ENCODE measurements at regions not wholly inside any gene's neighbourhood (a gene's known extent, or its start where the extent isn't known, plus 50 kb on each side); places are given as distances from the start of the nearest gene placed in this dataset.

GRCh38 chr6:85892346-85892745 lies 249.7 kb upstream of the SYNCRIP start:
- no peak for DNase-seq
- H3K4me3 ChIP-seq (ENCODE audit: low read length), result no peak overlapping the region
- H3K9me3 ChIP-seq (ENCODE audit: control insufficient read depth, low read depth, low read length), result no peaks in the 10 kb centered on the region
- WGBS (ENCODE audit: insufficient coverage, low lambda C conversion rate), result no CpG with 5 or more reads among the region's 3 CpGs
- no peaks in the 10 kb centered on the region for H3K27me3 ChIP-seq (ENCODE audit: control insufficient read depth, insufficient read depth, low read length)
- no peaks in the 10 kb centered on the region for H3K4me1 ChIP-seq (ENCODE audit: control insufficient read depth, insufficient read depth, low read length)
- no peaks in the 10 kb centered on the region for H3K36me3 ChIP-seq (ENCODE audit: control insufficient read depth, insufficient read depth, low read length)
- H3K27ac ChIP-seq (ENCODE audit: low read length), result no peak overlapping the region

- Histone ChIP-seq H3K27ac (ENCODE audit: low read length) (no peak overlapping the region), H3K4me1 (ENCODE audit: control insufficient read depth, insufficient read depth, low read length) (no peaks in the 10 kb centered on the region), H3K27me3 (ENCODE audit: control insufficient read depth, insufficient read depth, low read length) (no peaks in the 10 kb centered on the region), H3K36me3 (ENCODE audit: control insufficient read depth, insufficient read depth, low read length) (no peaks in the 10 kb centered on the region), H3K9me3 (ENCODE audit: control insufficient read depth, low read depth, low read length) (no peaks in the 10 kb centered on the region), H3K4me3 (ENCODE audit: low read length) (no peak overlapping the region)
- no peak for DNase-seq
Measured at GRCh38 chr6:85887461-85887860, 244.8 kb upstream of the SYNCRIP start.

GRCh38 chr6:85868685-85869084 lies 226.0 kb upstream of the SYNCRIP start:
- DNase-seq, result no peak
- Histone ChIP-seq H3K4me3 (ENCODE audit: low read length) (no peak overlapping the region), H3K4me1 (ENCODE audit: control insufficient read depth, insufficient read depth, low read length) (peaks cover 5% of the 10 kb centered on the region), H3K27ac (ENCODE audit: low read length) (no peak overlapping the region), H3K36me3 (ENCODE audit: control insufficient read depth, insufficient read depth, low read length) (no peaks in the 10 kb centered on the region), H3K27me3 (ENCODE audit: control insufficient read depth, insufficient read depth, low read length) (no peaks in the 10 kb centered on the region), H3K9me3 (ENCODE audit: control insufficient read depth, low read depth, low read length) (no peaks in the 10 kb centered on the region)
- no CpG with 5 or more reads among the region's 5 CpGs for WGBS (ENCODE audit: insufficient coverage, low lambda C conversion rate)

- H3K9me3 ChIP-seq (ENCODE audit: control insufficient read depth, low read depth, low read length), result no peaks in the 10 kb centered on the region
- H3K4me1 ChIP-seq (ENCODE audit: control insufficient read depth, insufficient read depth, low read length), result peaks cover 5% of the 10 kb centered on the region
- no peaks in the 10 kb centered on the region for H3K36me3 ChIP-seq (ENCODE audit: control insufficient read depth, insufficient read depth, low read length)
- H3K4me3 ChIP-seq (ENCODE audit: low read length), result no peak overlapping the region
- H3K27ac ChIP-seq (ENCODE audit: low read length), result no peak overlapping the region
- H3K27me3 ChIP-seq (ENCODE audit: control insufficient read depth, insufficient read depth, low read length), result no peaks in the 10 kb centered on the region
- DNase-seq, result no peak
Measured at GRCh38 chr6:85867595-85867994, 224.9 kb upstream of the SYNCRIP start.

GRCh38 chr6:85866758-85867401 lies 224.2 kb upstream of the SYNCRIP start:
- Histone ChIP-seq H3K9me3 (ENCODE audit: control insufficient read depth, low read depth, low read length) (no peaks in the 10 kb centered on the region), H3K36me3 (ENCODE audit: control insufficient read depth, insufficient read depth, low read length) (no peaks in the 10 kb centered on the region), H3K4me1 (ENCODE audit: control insufficient read depth, insufficient read depth, low read length) (peaks cover 5% of the 10 kb centered on the region), H3K27ac (ENCODE audit: low read length) (no peak overlapping the region), H3K4me3 (ENCODE audit: low read length) (no peak overlapping the region), H3K27me3 (ENCODE audit: control insufficient read depth, insufficient read depth, low read length) (no peaks in the 10 kb centered on the region)
- no peak for DNase-seq
- no CpG with 5 or more reads among the region's 10 CpGs for WGBS (ENCODE audit: insufficient coverage, low lambda C conversion rate)

- Histone ChIP-seq H3K4me1 (ENCODE audit: control insufficient read depth, insufficient read depth, low read length) (peaks cover 5% of the 10 kb centered on the region), H3K36me3 (ENCODE audit: control insufficient read depth, insufficient read depth, low read length) (no peaks in the 10 kb centered on the region), H3K4me3 (ENCODE audit: low read length) (no peak overlapping the region), H3K27ac (ENCODE audit: low read length) (no peak overlapping the region), H3K9me3 (ENCODE audit: control insufficient read depth, low read depth, low read length) (no peaks in the 10 kb centered on the region), H3K27me3 (ENCODE audit: control insufficient read depth, insufficient read depth, low read length) (no peaks in the 10 kb centered on the region)
- DNase-seq, result peak in 1 of 2 donors; percentile 15
- WGBS (ENCODE audit: insufficient coverage, low lambda C conversion rate), result 57% methylated on average over 3 of the region's 5 CpGs
Measured at GRCh38 chr6:85866370-85866730, 223.7 kb upstream of the SYNCRIP start.

GRCh38 chr6:85865420-85866369 lies 223.0 kb upstream of the SYNCRIP start:
- Histone ChIP-seq H3K4me3 (ENCODE audit: low read length) (peak overlapping the region; percentile 28), H3K9me3 (ENCODE audit: control insufficient read depth, low read depth, low read length) (no peaks in the 10 kb centered on the region), H3K4me1 (ENCODE audit: control insufficient read depth, insufficient read depth, low read length) (peaks cover 5% of the 10 kb centered on the region), H3K27ac (ENCODE audit: low read length) (no peak overlapping the region), H3K36me3 (ENCODE audit: control insufficient read depth, insufficient read depth, low read length) (no peaks in the 10 kb centered on the region), H3K27me3 (ENCODE audit: control insufficient read depth, insufficient read depth, low read length) (no peaks in the 10 kb centered on the region)
- WGBS (ENCODE audit: insufficient coverage, low lambda C conversion rate), result no CpG with 5 or more reads among the region's 8 CpGs
- DNase-seq, result peak; percentile 27 to 72

GRCh38 chr6:85864453-85865401 lies 222.0 kb upstream of the SYNCRIP start:
- 25% methylated on average over 4 of the region's 7 CpGs for WGBS (ENCODE audit: insufficient coverage, low lambda C conversion rate)
- Histone ChIP-seq H3K4me3 (ENCODE audit: low read length) (no peak overlapping the region), H3K4me1 (ENCODE audit: control insufficient read depth, insufficient read depth, low read length) (peaks cover 5% of the 10 kb centered on the region), H3K27me3 (ENCODE audit: control insufficient read depth, insufficient read depth, low read length) (no peaks in the 10 kb centered on the region), H3K9me3 (ENCODE audit: control insufficient read depth, low read depth, low read length) (no peaks in the 10 kb centered on the region), H3K27ac (ENCODE audit: low read length) (no peak overlapping the region), H3K36me3 (ENCODE audit: control insufficient read depth, insufficient read depth, low read length) (no peaks in the 10 kb centered on the region)
- DNase-seq, result peak in 1 of 2 donors; percentile 5

GRCh38 chr6:85856235-85856634 lies 213.5 kb upstream of the SYNCRIP start:
- no peaks in the 10 kb centered on the region for H3K36me3 ChIP-seq (ENCODE audit: control insufficient read depth, insufficient read depth, low read length)
- H3K4me1 ChIP-seq (ENCODE audit: control insufficient read depth, insufficient read depth, low read length), result no peaks in the 10 kb centered on the region
- DNase-seq, result no peak
- no peak overlapping the region for H3K27ac ChIP-seq (ENCODE audit: low read length)
- WGBS (ENCODE audit: insufficient coverage, low lambda C conversion rate), result 83% methylated on average over 1 of the region's 2 CpGs
- no peaks in the 10 kb centered on the region for H3K27me3 ChIP-seq (ENCODE audit: control insufficient read depth, insufficient read depth, low read length)
- H3K9me3 ChIP-seq (ENCODE audit: control insufficient read depth, low read depth, low read length), result no peaks in the 10 kb centered on the region
- H3K4me3 ChIP-seq (ENCODE audit: low read length), result no peak overlapping the region
